K562 (cell line): ENCODE measurements at regions not wholly inside any gene's neighbourhood (a gene's known extent, or its start where the extent isn't known, plus 50 kb on each side); places are given as distances from the start of the nearest gene placed in this dataset.

Source experiments
- ARID3A ChIP-seq: IDR thresholded peaks from 2 replicates; pipeline ENCODE4 v1.6.1; 2012; ENCODE audit warnings: low read depth, low read length, improper control_type of control experiment, borderline replicate concordance
- BCL6 ChIP-seq: fragments of 250-450 bp; sonication (Bioruptor Pico); IDR thresholded peaks from 2 replicates; pipeline ENCODE4 v1.4.0; 2020
- CAMTA2 ChIP-seq: fragments of 250-450 bp; sonication (Bioruptor Pico); conservative IDR thresholded peaks from 2 replicates; pipeline ENCODE4 v1.5.1; 2022
- CBX8 ChIP-seq: fragments of 200-600 bp; sonication (generic); IDR thresholded peaks from 2 replicates; pipeline ENCODE4 v1.6.1; 2012; ENCODE audit warnings: borderline replicate concordance, mixed run types, low read depth, mild to moderate bottlenecking, moderate library complexity, mixed read lengths, low read length, control low read depth, inconsistent platforms; ENCODE audit not compliant: poor library complexity, severe bottlenecking; ENCODE audit errors: extremely low read depth
- EP400 ChIP-seq: fragments of 450-650 bp; IDR thresholded peaks from 2 replicates; pipeline ENCODE4 v1.6.1; 2017; ENCODE audit warnings: antibody characterized with exemption, mild to moderate bottlenecking, moderate library complexity
- ESRRA ChIP-seq: fragments of 450-650 bp; IDR thresholded peaks from 2 replicates; pipeline ENCODE4 v1.6.1; 2014; ENCODE audit warnings: low read depth, mild to moderate bottlenecking, moderate library complexity, borderline replicate concordance
- FOS ChIP-seq: IDR thresholded peaks from 3 replicates; pipeline ENCODE4 v1.6.1; 2011; ENCODE audit not compliant: insufficient read length; ENCODE audit errors: extremely low read depth
- HMG20B ChIP-seq: fragments of 250-450 bp; sonication (Bioruptor Pico); IDR thresholded peaks from 2 replicates; pipeline ENCODE4 v1.5.0; 2021; ENCODE audit warnings: mild to moderate bottlenecking
- NCOA2 ChIP-seq, 2 experiments: fragments of 450-650 bp; IDR thresholded peaks; 2 replicates each; pipeline ENCODE4 v1.6.1; 2018; ENCODE audit warnings: mild to moderate bottlenecking in 2 of 2, moderate library complexity in 1 of 2; ENCODE audit not compliant: partially characterized antibody in 2 of 2
- PHB ChIP-seq: fragments of 250-450 bp; sonication (Bioruptor Pico); IDR thresholded peaks from 2 replicates; pipeline ENCODE4 v1.5.0; 2021
- PML ChIP-seq: IDR thresholded peaks from 2 replicates; pipeline ENCODE4 v1.6.1; 2012; ENCODE audit warnings: low read length, inconsistent platforms
- POLR2AphosphoS2 ChIP-seq: IDR thresholded peaks from 2 replicates; pipeline ENCODE4 v1.6.1; 2012; ENCODE audit warnings: low read length, improper control_type of control experiment
- PRMT5 ChIP-seq: sonication (generic); formaldehyde crosslinking; IDR thresholded peaks from 2 replicates; pipeline ENCODE4 v1.5.0; 2020; ENCODE audit warnings: missing genetic modification reagents
- RBFOX2 ChIP-seq: fragments of 200-400 bp; formaldehyde crosslinking; IDR thresholded peaks from 2 replicates; pipeline ENCODE4 v1.6.1; 2017; ENCODE audit warnings: low read depth, mild to moderate bottlenecking, low read length, moderate library complexity
- TGIF2 ChIP-seq: sonication (generic); formaldehyde crosslinking; IDR thresholded peaks from 2 replicates; pipeline ENCODE4 v1.8.1; 2022; ENCODE audit warnings: mild to moderate bottlenecking, missing genetic modification reagents, moderate library complexity
- VEZF1 ChIP-seq: fragments of 200-800 bp; sonication (Bioruptor generic); IDR thresholded peaks from 2 replicates; pipeline ENCODE4 v1.6.1; 2017; ENCODE audit warnings: missing genetic modification characterization, missing compliant biosample characterization
- ZKSCAN1 ChIP-seq: fragments of 150-350 bp; IDR thresholded peaks from 2 replicates; pipeline ENCODE4 v1.6.1; 2016; ENCODE audit warnings: low read depth, low read length
- ZNF121 ChIP-seq: sonication (generic); formaldehyde crosslinking; conservative IDR thresholded peaks from 2 replicates; pipeline ENCODE4 v1.8.0; 2022; ENCODE audit warnings: missing genetic modification reagents
- TF ChIP-seq, protein P1 (sequence below): fragments of 450-650 bp; IDR thresholded peaks from 2 replicates; pipeline ENCODE4 v1.6.1; 2017; ENCODE audit warnings: antibody characterized with exemption, mild to moderate bottlenecking
- TF ChIP-seq, protein P2 (sequence below), 3 experiments: fragments of 200-800 bp in 1 of 3; sonication (Bioruptor generic) in 1 of 3; sonication (generic) in 1 of 3; formaldehyde crosslinking in 1 of 3; IDR thresholded peaks; 2 replicates each; pipeline versions ENCODE4 v1.6.1 to v1.8.0; 2016 to 2022; ENCODE audit warnings: mild to moderate bottlenecking in 2 of 3, missing compliant biosample characterization in 2 of 3, missing genetic modification characterization in 2 of 3, missing genetic modification reagents in 1 of 3

DNA sequence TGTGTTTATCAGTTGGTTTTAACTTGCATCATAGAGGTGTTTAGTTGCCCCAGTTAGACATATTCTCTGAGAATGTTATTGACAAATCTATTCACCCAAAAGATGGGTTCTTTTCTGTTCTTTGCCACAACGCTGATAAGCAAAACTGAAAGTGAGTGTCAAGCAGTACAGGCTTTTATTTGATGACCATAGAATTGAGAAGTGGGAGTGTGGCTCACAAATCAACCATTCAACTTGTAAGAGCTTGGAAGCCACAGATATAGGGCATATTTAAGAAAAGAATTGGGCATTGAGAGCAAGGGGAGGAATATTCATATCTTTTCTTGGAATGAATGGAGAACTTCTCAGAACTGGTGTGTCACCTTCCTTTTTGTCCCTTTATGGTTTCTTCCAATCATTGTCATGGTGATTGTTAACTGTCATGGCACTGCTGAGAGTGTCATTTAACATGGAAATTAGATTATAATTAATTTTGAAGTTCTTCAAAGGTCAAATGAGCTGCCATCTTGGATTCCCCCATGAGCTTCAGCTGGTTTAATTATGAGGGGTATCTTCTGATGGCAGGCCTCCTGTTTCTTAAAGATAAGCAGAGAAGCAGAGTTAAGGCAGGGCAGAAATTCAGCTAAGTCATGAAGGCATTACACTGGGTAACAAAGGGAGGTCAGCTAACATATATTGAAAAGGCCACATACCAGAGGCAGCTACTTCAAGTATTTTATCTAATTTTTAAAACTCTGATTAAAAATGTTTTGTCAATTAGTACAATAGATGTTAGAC is 254.0 kb upstream of the HTR1E start (continued):
- TF ChIP-seq ARID3A (peak; percentile 91), PHB (CRISPR knock-in tag) (no peak), BCL6 (CRISPR knock-in tag) (no peak), CBX8 (no peak), NCOA2 (IDR thresholded peaks at IDR 0.05; ENCODE audit: partially characterized antibody in 2 of 2) (no peak), VEZF1 (CRISPR knock-in tag) (peak; percentile 77), ZKSCAN1 (no peak), ESRRA (peak; percentile 86), TGIF2 (no peak), POLR2AphosphoS2 (no peak), PML (peak; percentile 97), HMG20B (no peak), CAMTA2 (CRISPR knock-in tag) (no peak), FOS (no peak), ZNF121 (CRISPR knock-in tag) (no peak), PRMT5 (no peak), EP400 (peak; percentile 39; the same call in 1 of the 2 replicates), RBFOX2 (0 out of 2 replicates have a peak, but pooled peaks have one; percentile 29)
- TF ChIP-seq, protein P1, sequence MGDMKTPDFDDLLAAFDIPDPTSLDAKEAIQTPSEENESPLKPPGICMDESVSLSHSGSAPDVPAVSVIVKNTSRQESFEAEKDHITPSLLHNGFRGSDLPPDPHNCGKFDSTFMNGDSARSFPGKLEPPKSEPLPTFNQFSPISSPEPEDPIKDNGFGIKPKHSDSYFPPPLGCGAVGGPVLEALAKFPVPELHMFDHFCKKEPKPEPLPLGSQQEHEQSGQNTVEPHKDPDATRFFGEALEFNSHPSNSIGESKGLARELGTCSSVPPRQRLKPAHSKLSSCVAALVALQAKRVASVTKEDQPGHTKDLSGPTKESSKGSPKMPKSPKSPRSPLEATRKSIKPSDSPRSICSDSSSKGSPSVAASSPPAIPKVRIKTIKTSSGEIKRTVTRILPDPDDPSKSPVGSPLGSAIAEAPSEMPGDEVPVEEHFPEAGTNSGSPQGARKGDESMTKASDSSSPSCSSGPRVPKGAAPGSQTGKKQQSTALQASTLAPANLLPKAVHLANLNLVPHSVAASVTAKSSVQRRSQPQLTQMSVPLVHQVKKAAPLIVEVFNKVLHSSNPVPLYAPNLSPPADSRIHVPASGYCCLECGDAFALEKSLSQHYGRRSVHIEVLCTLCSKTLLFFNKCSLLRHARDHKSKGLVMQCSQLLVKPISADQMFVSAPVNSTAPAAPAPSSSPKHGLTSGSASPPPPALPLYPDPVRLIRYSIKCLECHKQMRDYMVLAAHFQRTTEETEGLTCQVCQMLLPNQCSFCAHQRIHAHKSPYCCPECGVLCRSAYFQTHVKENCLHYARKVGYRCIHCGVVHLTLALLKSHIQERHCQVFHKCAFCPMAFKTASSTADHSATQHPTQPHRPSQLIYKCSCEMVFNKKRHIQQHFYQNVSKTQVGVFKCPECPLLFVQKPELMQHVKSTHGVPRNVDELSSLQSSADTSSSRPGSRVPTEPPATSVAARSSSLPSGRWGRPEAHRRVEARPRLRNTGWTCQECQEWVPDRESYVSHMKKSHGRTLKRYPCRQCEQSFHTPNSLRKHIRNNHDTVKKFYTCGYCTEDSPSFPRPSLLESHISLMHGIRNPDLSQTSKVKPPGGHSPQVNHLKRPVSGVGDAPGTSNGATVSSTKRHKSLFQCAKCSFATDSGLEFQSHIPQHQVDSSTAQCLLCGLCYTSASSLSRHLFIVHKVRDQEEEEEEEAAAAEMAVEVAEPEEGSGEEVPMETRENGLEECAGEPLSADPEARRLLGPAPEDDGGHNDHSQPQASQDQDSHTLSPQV = peak; percentile 79
- TF ChIP-seq, protein P2, sequence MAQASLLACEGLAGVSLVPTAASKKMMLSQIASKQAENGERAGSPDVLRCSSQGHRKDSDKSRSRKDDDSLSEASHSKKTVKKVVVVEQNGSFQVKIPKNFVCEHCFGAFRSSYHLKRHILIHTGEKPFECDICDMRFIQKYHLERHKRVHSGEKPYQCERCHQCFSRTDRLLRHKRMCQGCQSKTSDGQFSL (CRISPR knock-in tag; IDR thresholded peaks at IDR 0.05) = no peak
- TF ChIP-seq, protein P2 (tag; IDR thresholded peaks at IDR 0.05) = peak in 1 of 2 experiments; percentile 56; a peak in 1 of 4 replicates
